ENCODE measurements at regions not wholly inside any gene's neighbourhood (a gene's known extent, or its start where the extent isn't known, plus 50 kb on each side); places are given as distances from the start of the nearest gene placed in this dataset.

DNA sequence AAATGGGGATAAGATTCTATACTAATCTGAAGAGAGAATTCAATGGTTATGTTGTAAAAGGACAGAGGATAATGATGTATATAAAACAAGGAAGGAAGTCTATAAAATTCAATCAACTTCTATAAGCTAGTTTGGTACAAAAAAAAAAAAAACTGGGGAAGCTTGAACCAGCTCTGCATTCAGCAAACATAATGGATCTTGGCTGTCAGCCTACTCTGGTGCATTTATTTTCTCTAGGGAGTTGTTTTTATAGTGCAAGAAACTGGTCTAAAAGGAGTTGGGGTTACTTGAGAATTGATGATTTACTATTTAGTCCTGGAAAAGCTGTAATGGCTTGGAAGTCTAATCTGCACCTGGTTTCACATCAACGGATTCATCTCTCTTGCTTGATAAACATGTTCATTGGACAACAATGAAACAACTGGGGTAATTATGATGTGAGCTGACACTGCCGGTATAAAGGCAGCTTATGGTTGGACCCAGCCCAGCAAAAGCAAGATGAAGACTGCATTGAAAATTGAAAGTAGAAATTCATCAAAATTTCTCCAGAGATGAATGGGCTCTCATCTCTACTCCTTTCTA is 199.4 kb upstream of the NRIP1 start:
- Histone ChIP-seq H3K27me3 (no peaks in the 10 kb centered on the region), H3K4me3 (no peak overlapping the region), H3K9me3 (no peaks in the 10 kb centered on the region), H3K27ac (replicated peaks in 1 of 4) (no peak overlapping the region), H3K4me1 (no peaks in the 10 kb centered on the region), H3K36me3 (no peaks in the 10 kb centered on the region)
- DNase-seq (ENCODE audit: extremely low spot score), result no peak
- intact Hi-C loops (cut with DNase I), result no loop called here
- WGBS, result 60% methylated on average over 2 of the region's 2 CpGs
- TF ChIP-seq POLR2A (IDR thresholded peaks at IDR 0.05; ENCODE audit: low read depth) (no peak), EP300 (IDR thresholded peaks at IDR 0.05) (no peak), POLR2AphosphoS5 (IDR thresholded peaks at IDR 0.05) (no peak), CTCF (IDR thresholded peaks at IDR 0.05) (no peak)

- no peak for DNase-seq (ENCODE audit: extremely low spot score)
- no peaks in the 10 kb centered on the region for H3K36me3 ChIP-seq
- H3K4me3 ChIP-seq, result no peak overlapping the region
- peaks cover 0 to 5% (median 0%) of the 10 kb centered on the region in 4 donors for H3K4me1 ChIP-seq
- 88% methylated on average over 4 of the region's 4 CpGs for WGBS
- TF ChIP-seq POLR2A (IDR thresholded peaks at IDR 0.05; ENCODE audit: low read depth), result no peak
- no peak for TF ChIP-seq EP300 (IDR thresholded peaks at IDR 0.05)
- no peak for TF ChIP-seq CTCF (IDR thresholded peaks at IDR 0.05)
- TF ChIP-seq POLR2AphosphoS5 (IDR thresholded peaks at IDR 0.05), result no peak
- H3K27ac ChIP-seq (replicated peaks in 1 of 4), result no peak overlapping the region
- no peaks in the 10 kb centered on the region for H3K9me3 ChIP-seq
- intact Hi-C loops (cut with DNase I), result no loop called here
- H3K27me3 ChIP-seq, result no peaks in the 10 kb centered on the region
Measured at GRCh38 chr21:15272171-15272570, 207.4 kb upstream of the NRIP1 start.

- no peaks in the 10 kb centered on the region for H3K9me3 ChIP-seq
- 30% methylated on average over 2 of the region's 2 CpGs for WGBS
- no peak overlapping the region for H3K4me3 ChIP-seq
- intact Hi-C loops (cut with DNase I), result no loop called here
- TF ChIP-seq POLR2AphosphoS5 (IDR thresholded peaks at IDR 0.05) (no peak), POLR2A (IDR thresholded peaks at IDR 0.05; ENCODE audit: low read depth) (no peak), EP300 (IDR thresholded peaks at IDR 0.05) (no peak), CTCF (IDR thresholded peaks at IDR 0.05) (no peak)
- H3K27me3 ChIP-seq, result no peaks in the 10 kb centered on the region
- H3K27ac ChIP-seq (replicated peaks in 1 of 4), result no peak overlapping the region
- H3K4me1 ChIP-seq, result peaks cover 0 to 5% (median 0%) of the 10 kb centered on the region in 4 donors
- no peak for DNase-seq (ENCODE audit: extremely low spot score)
- no peaks in the 10 kb centered on the region for H3K36me3 ChIP-seq
Measured at GRCh38 chr21:15272591-15272990, 207.8 kb upstream of the NRIP1 start.

DNA sequence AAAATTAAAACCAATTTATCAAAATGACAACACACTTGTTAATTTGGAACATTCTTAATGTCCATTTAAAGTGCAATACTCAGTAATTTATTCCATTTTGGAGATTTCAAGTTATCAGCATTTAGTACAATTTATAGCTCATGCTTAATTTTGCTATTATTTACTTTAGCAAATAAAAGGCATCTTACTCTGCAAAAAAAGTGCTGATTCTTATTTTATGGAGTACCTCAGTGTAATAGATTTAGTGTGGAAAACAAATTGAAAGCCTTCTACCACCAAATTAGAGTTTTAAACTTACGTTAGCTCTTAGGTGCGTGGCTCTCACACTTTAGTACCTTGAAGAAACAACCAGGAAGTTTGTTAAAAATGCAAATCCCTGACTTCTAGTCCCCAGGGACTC is 208.4 kb upstream of the NRIP1 start:
- intact Hi-C loops (cut with DNase I), result no loop called here
- no peaks in the 10 kb centered on the region for H3K9me3 ChIP-seq
- WGBS, result 87% methylated on average over 2 of the region's 2 CpGs
- DNase-seq (ENCODE audit: extremely low spot score), result no peak
- no peak overlapping the region for H3K4me3 ChIP-seq
- H3K27me3 ChIP-seq, result no peaks in the 10 kb centered on the region
- H3K27ac ChIP-seq (replicated peaks in 1 of 4), result no peak overlapping the region
- H3K36me3 ChIP-seq, result no peaks in the 10 kb centered on the region
- H3K4me1 ChIP-seq, result peaks cover 0 to 5% (median 0%) of the 10 kb centered on the region in 4 donors
- no peak for TF ChIP-seq POLR2A (IDR thresholded peaks at IDR 0.05; ENCODE audit: low read depth)
- TF ChIP-seq CTCF (IDR thresholded peaks at IDR 0.05), result no peak
- TF ChIP-seq POLR2AphosphoS5 (IDR thresholded peaks at IDR 0.05), result no peak
- no peak for TF ChIP-seq EP300 (IDR thresholded peaks at IDR 0.05)

Measured in esophagus muscularis mucosa (tissue), 4 donors.